Duodenal mucosa (tissue), 2 donors: ENCODE measurements at regions not wholly inside any gene's neighbourhood (a gene's known extent, or its start where the extent isn't known, plus 50 kb on each side); places are given as distances from the start of the nearest gene placed in this dataset.
"Not testable (repeated sequence)": the region's sequence is repeated elsewhere in the genome, so short reads cannot be mapped to it uniquely, and the experiment has no call there.

Source experiments
- H3K27ac ChIP-seq: one replicate; pipeline ENCODE4 v1.7.0; 2013; ENCODE audit warnings: low read depth, low read length
- H3K27me3 ChIP-seq, 2 donors: one replicate each; pipeline ENCODE4 v1.7.0; 2013; ENCODE audit warnings: low read length in 2 of 2, control low read depth in 1 of 2; ENCODE audit not compliant: insufficient read depth in 2 of 2, control insufficient read depth in 1 of 2
- H3K36me3 ChIP-seq, 2 donors: one replicate each; pipeline ENCODE4 v1.7.0; 2013; ENCODE audit warnings: low read length in 2 of 2, control low read depth in 1 of 2; ENCODE audit not compliant: insufficient read depth in 2 of 2, control insufficient read depth in 1 of 2
- H3K4me1 ChIP-seq, 2 donors: one replicate each; pipeline ENCODE4 v1.7.0; 2013; ENCODE audit warnings: low read length in 2 of 2, control low read depth in 1 of 2; ENCODE audit not compliant: insufficient read depth in 2 of 2, control insufficient read depth in 1 of 2
- H3K4me3 ChIP-seq, 2 donors: one replicate each; pipeline ENCODE4 v1.7.0; 2013; ENCODE audit warnings: low read length in 2 of 2, low read depth in 1 of 2
- H3K9ac ChIP-seq, 2 donors: one replicate each; pipeline ENCODE4 v1.7.0; 2013; ENCODE audit warnings: low read length in 2 of 2, low read depth in 1 of 2
- H3K9me3 ChIP-seq, 2 donors: one replicate each; pipeline ENCODE4 v1.7.0; 2013; ENCODE audit warnings: low read length in 2 of 2, control low read depth in 1 of 2; ENCODE audit not compliant: control insufficient read depth in 1 of 2

DNA sequence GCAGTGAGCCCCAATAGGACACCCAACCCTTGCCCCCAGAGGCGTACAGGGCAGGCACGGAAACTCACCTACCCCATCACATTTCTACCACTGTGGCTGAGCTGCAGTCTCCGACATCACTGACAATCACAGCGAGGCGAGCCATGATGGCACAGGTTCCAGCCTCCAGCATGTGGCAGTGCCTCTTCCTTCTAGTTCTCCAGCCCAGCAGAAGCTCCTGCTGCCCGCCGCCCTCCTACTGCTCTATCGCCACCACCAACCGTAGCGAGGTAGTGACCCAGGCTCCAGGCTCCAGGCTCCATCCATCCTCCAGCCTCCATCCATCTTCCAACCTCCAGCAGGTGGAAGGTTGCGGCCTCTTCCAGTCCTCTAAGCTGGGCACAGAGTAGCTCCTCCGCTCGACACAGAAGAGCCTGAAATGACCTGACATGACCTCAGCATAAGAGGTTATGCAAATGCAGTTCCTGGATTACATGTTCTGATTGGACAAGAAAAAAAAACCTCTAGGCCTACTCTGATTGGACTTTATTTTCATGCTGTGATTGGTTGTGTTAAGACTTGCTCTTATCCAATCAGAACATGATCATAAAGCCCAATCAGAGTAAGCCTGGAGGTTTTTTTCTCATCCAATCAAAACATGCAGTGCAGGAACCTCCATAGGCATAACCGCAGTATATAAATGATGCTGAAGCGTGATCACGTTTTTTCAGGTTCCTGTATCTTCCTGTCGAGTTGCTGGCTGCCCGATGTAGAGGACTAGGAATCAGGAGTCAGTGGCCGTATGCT is 438.9 kb upstream of the ZNF337 start:
- Histone ChIP-seq H3K27ac (no peak overlapping the region), H3K9me3 (peaks cover 0 to 3% of the 10 kb centered on the region in 2 donors), H3K36me3 (no peaks in the 10 kb centered on the region), H3K4me1 (no peaks in the 10 kb centered on the region), H3K9ac (no peak overlapping the region), H3K4me3 (no peak overlapping the region), H3K27me3 (no peaks in the 10 kb centered on the region)

DNA sequence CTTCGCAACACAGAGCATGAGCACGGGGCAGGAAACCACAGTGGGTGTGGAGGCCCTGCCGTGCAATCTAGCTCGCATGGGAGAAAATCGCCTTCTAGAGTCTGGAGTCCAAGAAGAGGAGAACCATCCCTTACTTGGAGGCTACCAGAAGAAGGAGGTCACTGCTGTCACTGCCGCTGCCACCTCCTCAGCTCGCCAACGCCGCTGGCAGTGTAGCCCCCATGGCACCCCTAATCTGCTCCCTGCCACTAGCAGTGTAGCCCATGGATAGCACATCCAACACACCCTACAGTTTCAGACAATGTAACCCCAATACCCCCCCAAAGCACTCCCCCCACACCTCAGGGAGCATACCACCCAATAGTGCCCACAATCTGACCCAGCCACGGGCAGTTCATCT is 438.0 kb upstream of the ZNF337 start:
- no peak overlapping the region for H3K9ac ChIP-seq
- no peak overlapping the region for H3K27ac ChIP-seq
- no peak overlapping the region for H3K4me3 ChIP-seq
- peaks cover 0 to 3% of the 10 kb centered on the region in 2 donors for H3K9me3 ChIP-seq
- H3K4me1 ChIP-seq: no peaks in the 10 kb centered on the region
- no peaks in the 10 kb centered on the region for H3K27me3 ChIP-seq
- no peaks in the 10 kb centered on the region for H3K36me3 ChIP-seq

DNA sequence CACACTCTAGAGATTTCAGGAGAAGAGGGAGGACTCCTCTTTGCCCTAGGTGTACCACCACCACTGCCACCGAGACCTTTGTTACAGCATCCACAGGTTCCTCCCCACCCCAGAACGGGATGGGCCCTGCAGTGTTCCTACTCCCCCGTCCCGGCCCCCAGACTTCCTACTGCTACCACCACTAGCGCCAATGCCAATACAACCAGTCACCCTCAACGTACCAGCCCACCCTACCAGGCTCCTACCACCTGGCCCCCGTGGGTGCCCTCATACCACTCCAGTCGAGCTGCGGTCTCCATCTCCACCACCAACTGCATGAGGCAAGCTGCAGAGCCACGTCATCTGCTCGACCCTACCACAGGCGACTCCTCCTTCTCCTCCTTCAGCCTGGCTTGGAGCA is 437.1 kb upstream of the ZNF337 start:
- H3K27ac ChIP-seq, H3K4me3 ChIP-seq, H3K4me1 ChIP-seq, H3K9ac ChIP-seq, H3K36me3 ChIP-seq, H3K27me3 ChIP-seq, H3K9me3 ChIP-seq: not testable (repeated sequence)

DNA sequence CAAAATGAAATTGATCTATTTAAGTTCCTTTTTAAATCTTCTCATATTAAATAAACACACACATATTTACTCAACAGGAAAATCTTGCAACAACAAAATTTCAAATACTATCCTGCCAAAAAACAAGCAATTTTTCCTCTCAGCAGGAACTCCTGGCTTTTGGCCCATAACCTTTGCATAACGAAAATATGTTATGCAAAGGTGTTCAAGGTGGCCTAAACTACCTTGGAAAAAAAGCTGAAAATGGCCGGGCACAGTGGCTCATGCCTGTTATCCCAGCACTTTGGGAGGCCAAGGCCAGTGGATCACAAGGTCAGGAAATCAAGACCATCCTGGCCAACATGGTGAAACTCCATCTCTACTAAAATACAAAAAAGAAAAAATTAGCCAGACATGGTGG is 424.3 kb upstream of the ZNF337 start:
- not testable (repeated sequence) for H3K4me3 ChIP-seq, H3K27me3 ChIP-seq, H3K9me3 ChIP-seq, H3K27ac ChIP-seq, H3K4me1 ChIP-seq, H3K36me3 ChIP-seq, H3K9ac ChIP-seq

DNA sequence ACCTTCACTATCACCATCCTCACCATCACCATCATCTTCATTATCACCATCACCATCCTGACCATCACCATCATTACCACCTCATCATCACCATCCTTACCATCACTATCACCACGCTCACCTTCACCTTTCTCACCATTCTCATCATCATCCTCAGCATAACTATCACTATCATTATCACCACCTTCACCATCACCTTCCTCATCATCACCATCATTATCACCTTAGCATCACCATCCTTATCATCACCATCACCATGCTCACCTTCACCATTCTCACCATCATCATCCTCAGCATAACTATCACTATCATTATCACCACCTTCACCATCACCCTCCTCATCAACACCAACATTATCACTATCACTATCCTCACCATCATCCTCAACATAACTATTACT is 397.8 kb upstream of the ZNF337 start:
- not testable (repeated sequence) for H3K36me3 ChIP-seq, H3K9me3 ChIP-seq, H3K4me3 ChIP-seq, H3K27me3 ChIP-seq, H3K27ac ChIP-seq, H3K4me1 ChIP-seq, H3K9ac ChIP-seq

DNA sequence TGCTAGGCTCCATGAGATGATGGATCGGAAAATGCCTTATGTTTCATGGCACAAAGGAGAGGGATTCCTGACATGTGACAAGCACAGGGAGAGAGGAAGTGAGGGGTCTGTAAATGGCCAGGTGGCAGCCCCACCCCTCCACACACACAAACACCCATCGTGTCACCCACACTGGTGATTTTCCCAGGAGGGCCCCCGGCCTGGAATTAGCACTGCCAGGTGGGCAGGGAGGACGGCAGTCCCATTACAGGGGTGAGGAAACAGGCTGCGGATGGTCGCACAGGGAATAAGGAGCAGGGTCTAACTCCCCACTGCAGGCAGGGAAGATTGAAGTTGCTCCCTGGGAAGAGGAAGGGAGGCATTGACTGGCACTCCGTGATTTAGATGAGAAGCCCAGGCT is 395.3 kb upstream of the ZNF337 start:
- H3K9me3 ChIP-seq, H3K4me3 ChIP-seq, H3K27ac ChIP-seq, H3K36me3 ChIP-seq, H3K27me3 ChIP-seq, H3K9ac ChIP-seq, H3K4me1 ChIP-seq: not testable (repeated sequence)

DNA sequence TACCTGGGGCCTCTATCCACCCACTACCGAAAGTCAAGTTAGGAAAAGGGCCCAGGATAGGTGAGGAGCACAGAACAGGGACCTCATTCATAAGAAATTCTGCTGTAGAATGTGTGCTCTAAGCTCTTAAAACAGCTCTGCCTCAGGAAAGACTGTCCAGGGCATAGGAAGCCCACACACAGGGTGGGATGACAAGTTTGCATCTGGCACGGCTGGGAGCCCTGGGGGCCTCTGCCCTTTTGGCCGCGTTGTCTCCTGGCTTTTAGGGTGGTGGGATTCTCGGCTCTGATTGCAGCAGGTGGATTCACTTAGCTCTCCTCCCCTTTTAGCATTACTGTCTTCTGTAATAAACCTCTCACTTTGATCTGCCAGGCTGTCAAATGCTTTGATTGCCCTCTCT is 389.5 kb upstream of the ZNF337 start:
- not testable (repeated sequence) for H3K9ac ChIP-seq, H3K27me3 ChIP-seq, H3K27ac ChIP-seq, H3K4me3 ChIP-seq, H3K9me3 ChIP-seq, H3K36me3 ChIP-seq, H3K4me1 ChIP-seq

DNA sequence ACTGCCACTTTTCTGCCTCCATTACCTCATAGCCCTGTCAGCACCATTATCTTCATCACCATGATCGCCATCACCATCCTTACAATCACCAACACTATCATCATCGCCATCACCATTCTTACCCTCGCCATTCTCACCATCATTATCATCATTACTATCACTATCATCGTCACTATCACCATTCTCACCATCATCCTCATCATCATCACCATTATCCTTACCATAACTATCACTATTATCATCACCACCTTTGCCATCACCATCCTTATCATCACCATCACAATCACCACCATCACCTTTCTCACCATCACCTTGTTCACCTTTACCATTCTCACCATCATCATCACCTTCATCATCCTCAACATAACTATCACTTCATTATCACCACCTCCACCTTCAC is 377.3 kb upstream of the ZNF337 start:
- H3K36me3 ChIP-seq, H3K4me1 ChIP-seq, H3K4me3 ChIP-seq, H3K27me3 ChIP-seq, H3K27ac ChIP-seq, H3K9ac ChIP-seq, H3K9me3 ChIP-seq: not testable (repeated sequence)

DNA sequence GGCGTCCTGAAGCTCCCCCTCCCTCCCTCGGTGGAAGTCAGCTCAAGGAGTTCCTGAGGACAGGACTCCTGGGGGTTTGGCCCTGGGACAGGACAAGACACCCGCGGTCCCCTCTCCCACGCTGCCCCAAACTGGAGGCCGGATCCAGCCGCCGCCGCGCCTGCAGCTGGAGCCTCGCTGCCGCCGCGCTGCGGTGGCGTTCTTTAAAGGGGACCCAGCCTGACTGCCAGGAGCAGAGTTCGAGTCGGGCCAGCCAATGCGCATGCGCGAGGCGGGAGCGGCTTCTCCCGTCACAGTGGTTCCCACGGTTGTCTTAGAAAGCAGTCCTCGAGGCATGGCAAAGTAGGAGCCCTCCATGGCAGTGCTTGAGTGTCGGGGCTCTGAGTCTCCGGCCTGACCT is 362.7 kb upstream of the ZNF337 start:
- not testable (repeated sequence) for H3K4me1 ChIP-seq, H3K27ac ChIP-seq, H3K9me3 ChIP-seq, H3K4me3 ChIP-seq, H3K36me3 ChIP-seq, H3K27me3 ChIP-seq, H3K9ac ChIP-seq

DNA sequence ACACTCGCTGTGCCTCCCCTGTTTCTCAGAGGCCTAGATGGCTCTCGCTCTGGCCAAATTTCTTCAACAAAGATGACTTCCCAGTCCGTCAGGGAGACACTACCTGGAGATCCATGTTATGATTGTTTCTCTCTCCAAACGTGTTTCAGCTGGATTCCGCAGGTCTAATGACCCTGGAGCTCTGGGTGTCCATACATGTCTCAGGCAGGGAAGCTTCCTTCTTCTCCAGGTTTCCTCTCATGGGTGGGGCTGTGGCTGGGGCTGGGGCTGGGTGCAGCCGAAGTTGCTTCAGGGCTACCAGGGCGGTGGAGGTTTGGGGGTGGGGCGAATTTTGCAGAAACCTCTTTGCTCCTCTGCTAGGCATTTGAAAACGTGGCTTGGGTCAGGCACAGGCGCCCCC is 361.8 kb upstream of the ZNF337 start:
- H3K36me3 ChIP-seq, H3K9ac ChIP-seq, H3K4me1 ChIP-seq, H3K9me3 ChIP-seq, H3K27ac ChIP-seq, H3K27me3 ChIP-seq, H3K4me3 ChIP-seq: not testable (repeated sequence)
